Fibroblast of lung (primary cell): ENCODE measurements at regions not wholly inside any gene's neighbourhood (a gene's known extent, or its start where the extent isn't known, plus 50 kb on each side); places are given as distances from the start of the nearest gene placed in this dataset.

Experiments
- DNase-seq, 2 donors: peaks; one replicate each; pipeline versions ENCODE4 v3.0.0 to v3.0.0-alpha.2; 2010; ENCODE audit warnings: low read depth in 2 of 2
- H2AFZ ChIP-seq: 2 replicates; pipeline ENCODE4 v1.5.1; 2012; ENCODE audit warnings: low read length, control low read depth, inconsistent platforms
- H3K27ac ChIP-seq: 2 replicates; pipeline ENCODE4 v1.5.1; 2011; ENCODE audit warnings: low read length, control low read depth; ENCODE audit not compliant: insufficient read depth
- H3K27me3 ChIP-seq: 2 replicates; pipeline ENCODE4 v1.5.1; 2011; ENCODE audit warnings: mild to moderate bottlenecking, low read length; ENCODE audit not compliant: control insufficient read depth, insufficient read depth
- H3K36me3 ChIP-seq: 2 replicates; pipeline ENCODE4 v1.5.1; 2011; ENCODE audit warnings: low read length; ENCODE audit not compliant: control insufficient read depth, insufficient read depth
- H3K4me1 ChIP-seq: 2 replicates; pipeline ENCODE4 v1.5.1; 2011; ENCODE audit warnings: low read length; ENCODE audit not compliant: control insufficient read depth, insufficient read depth; ENCODE audit errors: extremely low read depth
- H3K4me2 ChIP-seq: 2 replicates; pipeline ENCODE4 v1.5.1; 2011; ENCODE audit warnings: low read length, control low read depth; ENCODE audit not compliant: insufficient read depth; ENCODE audit errors: extremely low read depth
- H3K4me3 ChIP-seq, 4 experiments: fragments of 200-600 bp in 1 of 4; sonication (generic) in 1 of 4; replicated peaks in 1 of 4; 2 replicates each; pipeline ENCODE4 v1.5.1; 2011 to 2016; ENCODE audit warnings: low read length in 4 of 4, low read depth in 3 of 4, mild to moderate bottlenecking in 3 of 4, control low read depth in 2 of 4, inconsistent platforms in 1 of 4, mixed read lengths in 1 of 4; ENCODE audit not compliant: insufficient read depth in 1 of 4; ENCODE audit errors: control extremely low read depth in 1 of 4
- H3K79me2 ChIP-seq: 2 replicates; pipeline ENCODE4 v1.5.1; 2012; ENCODE audit warnings: mild to moderate bottlenecking, low read length, inconsistent platforms; ENCODE audit not compliant: control insufficient read depth, insufficient read depth
- H3K9ac ChIP-seq: 2 replicates; pipeline ENCODE4 v1.5.1; 2011; ENCODE audit warnings: mild to moderate bottlenecking, low read length, control low read depth; ENCODE audit not compliant: insufficient read depth
- H3K9me3 ChIP-seq: 2 replicates; pipeline ENCODE4 v1.5.1; 2012; ENCODE audit warnings: low read depth, low read length; ENCODE audit not compliant: control insufficient read depth, insufficient read depth
- H4K20me1 ChIP-seq: 2 replicates; pipeline ENCODE4 v1.5.1; 2011; ENCODE audit warnings: low read length; ENCODE audit not compliant: control insufficient read depth, insufficient read depth; ENCODE audit errors: extremely low read depth
- CTCF ChIP-seq, 2 donors: IDR thresholded peaks in 1 of 2; conservative IDR thresholded peaks in 1 of 2; 1 replicate in 1 of 2; 2 replicates in 1 of 2; pipeline ENCODE4 v1.5.1; 2011 to 2012; ENCODE audit warnings: low read length in 2 of 2, control low read depth in 1 of 2, inconsistent platforms in 1 of 2, low read depth in 1 of 2, mild to moderate bottlenecking in 1 of 2
- EZH2 ChIP-seq: IDR thresholded peaks from 2 replicates; pipeline ENCODE4 v1.5.1; 2012; ENCODE audit warnings: low read length, control low read depth, mild to moderate bottlenecking; ENCODE audit errors: missing control alignments

GRCh38 chr7:46357851-46358250 is 436.8 kb upstream of the IGFBP3 start:
- no peak for TF ChIP-seq CTCF (conservative IDR thresholded peaks at IDR 0.05 in 1 of 2, IDR thresholded peaks at IDR 0.05 in 1 of 2; ENCODE audit: low read depth in 1 of 2, low read length in 2 of 2)
- no peak for TF ChIP-seq EZH2
- no peak overlapping the region for H3K4me2 ChIP-seq
- H3K79me2 ChIP-seq = no peaks in the 10 kb centered on the region
- no peaks in the 10 kb centered on the region for H3K36me3 ChIP-seq
- H3K9me3 ChIP-seq = no peaks in the 10 kb centered on the region
- H3K4me3 ChIP-seq = no peak overlapping the region
- H3K27ac ChIP-seq = no peak overlapping the region
- H3K27me3 ChIP-seq = no peaks in the 10 kb centered on the region
- H4K20me1 ChIP-seq = no peaks in the 10 kb centered on the region
- H2AFZ ChIP-seq = no peak overlapping the region
- DNase-seq = no peak
- no peaks in the 10 kb centered on the region for H3K4me1 ChIP-seq
- no peak overlapping the region for H3K9ac ChIP-seq

GRCh38 chr7:46357290-46357689 is 436.2 kb upstream of the IGFBP3 start:
- H3K27me3 ChIP-seq = no peaks in the 10 kb centered on the region
- H4K20me1 ChIP-seq = no peaks in the 10 kb centered on the region
- H3K4me1 ChIP-seq = no peaks in the 10 kb centered on the region
- no peaks in the 10 kb centered on the region for H3K79me2 ChIP-seq
- H3K27ac ChIP-seq = no peak overlapping the region
- H3K36me3 ChIP-seq = no peaks in the 10 kb centered on the region
- no peak overlapping the region for H3K4me3 ChIP-seq
- no peak overlapping the region for H2AFZ ChIP-seq
- TF ChIP-seq CTCF (conservative IDR thresholded peaks at IDR 0.05 in 1 of 2, IDR thresholded peaks at IDR 0.05 in 1 of 2; ENCODE audit: low read depth in 1 of 2, low read length in 2 of 2) = no peak
- no peak for TF ChIP-seq EZH2
- H3K9ac ChIP-seq = no peak overlapping the region
- no peaks in the 10 kb centered on the region for H3K9me3 ChIP-seq
- DNase-seq = no peak
- no peak overlapping the region for H3K4me2 ChIP-seq

- Histone ChIP-seq H3K9ac (no peak overlapping the region), H3K4me1 (no peaks in the 10 kb centered on the region), H4K20me1 (no peaks in the 10 kb centered on the region), H3K36me3 (no peaks in the 10 kb centered on the region), H3K27me3 (no peaks in the 10 kb centered on the region), H3K4me2 (no peak overlapping the region), H3K4me3 (no peak overlapping the region), H3K79me2 (no peaks in the 10 kb centered on the region), H3K9me3 (no peaks in the 10 kb centered on the region), H3K27ac (no peak overlapping the region), H2AFZ (no peak overlapping the region)
- no peak for DNase-seq
- TF ChIP-seq EZH2 (no peak), CTCF (conservative IDR thresholded peaks at IDR 0.05 in 1 of 2, IDR thresholded peaks at IDR 0.05 in 1 of 2; ENCODE audit: low read depth in 1 of 2, low read length in 2 of 2) (no peak)
Measured at GRCh38 chr7:46356371-46356770, 435.3 kb upstream of the IGFBP3 start.
